ENCODE measurements at regions not wholly inside any gene's neighbourhood (a gene's known extent, or its start where the extent isn't known, plus 50 kb on each side); places are given as distances from the start of the nearest gene placed in this dataset.

- H3K27ac ChIP-seq, result no peak overlapping the region
- peak; percentile 50 for DNase-seq
- H3K4me3 ChIP-seq (ENCODE audit: low read depth, low read length), result no peak overlapping the region
- no peaks in the 10 kb centered on the region for H3K36me3 ChIP-seq (replicated peaks)
- TF ChIP-seq, protein P1, sequence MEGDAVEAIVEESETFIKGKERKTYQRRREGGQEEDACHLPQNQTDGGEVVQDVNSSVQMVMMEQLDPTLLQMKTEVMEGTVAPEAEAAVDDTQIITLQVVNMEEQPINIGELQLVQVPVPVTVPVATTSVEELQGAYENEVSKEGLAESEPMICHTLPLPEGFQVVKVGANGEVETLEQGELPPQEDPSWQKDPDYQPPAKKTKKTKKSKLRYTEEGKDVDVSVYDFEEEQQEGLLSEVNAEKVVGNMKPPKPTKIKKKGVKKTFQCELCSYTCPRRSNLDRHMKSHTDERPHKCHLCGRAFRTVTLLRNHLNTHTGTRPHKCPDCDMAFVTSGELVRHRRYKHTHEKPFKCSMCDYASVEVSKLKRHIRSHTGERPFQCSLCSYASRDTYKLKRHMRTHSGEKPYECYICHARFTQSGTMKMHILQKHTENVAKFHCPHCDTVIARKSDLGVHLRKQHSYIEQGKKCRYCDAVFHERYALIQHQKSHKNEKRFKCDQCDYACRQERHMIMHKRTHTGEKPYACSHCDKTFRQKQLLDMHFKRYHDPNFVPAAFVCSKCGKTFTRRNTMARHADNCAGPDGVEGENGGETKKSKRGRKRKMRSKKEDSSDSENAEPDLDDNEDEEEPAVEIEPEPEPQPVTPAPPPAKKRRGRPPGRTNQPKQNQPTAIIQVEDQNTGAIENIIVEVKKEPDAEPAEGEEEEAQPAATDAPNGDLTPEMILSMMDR (IDR thresholded peaks at IDR 0.05; ENCODE audit: low read depth, low read length, missing control alignments), result no peak
- in situ Hi-C loops (cut with HindIII; ENCODE audit: low pct_ligation_motif_present, low sequenced_read_pairs), result loop anchor here (25.0 kb wide), 1 partner anchor 176 kb away; no protein-coding TSS in a partner anchor
- no peaks in the 10 kb centered on the region for H3K27me3 ChIP-seq (replicated peaks)
Measured at GRCh38 chr20:4087923-4088322, 60.7 kb upstream of the SMOX start.

- TF ChIP-seq, protein P1 (IDR thresholded peaks at IDR 0.05; ENCODE audit: low read depth, low read length, missing control alignments), result no peak
Measured at GRCh38 chr20:4086771-4087687, 61.6 kb upstream of the SMOX start.

GRCh38 chr20:4084721-4085120 lies 63.9 kb upstream of the SMOX start:
- no peak overlapping the region for H3K4me3 ChIP-seq (ENCODE audit: low read depth, low read length)
- in situ Hi-C loops (cut with HindIII; ENCODE audit: low pct_ligation_motif_present, low sequenced_read_pairs), result loop anchor here (25.0 kb wide), 1 partner anchor 172 kb away; no protein-coding TSS in a partner anchor

More at GRCh38 chr20:4086771-4087687, 61.6 kb upstream of the SMOX start:
- no peaks in the 10 kb centered on the region for H3K36me3 ChIP-seq (replicated peaks)
- H3K27me3 ChIP-seq (replicated peaks), result no peaks in the 10 kb centered on the region
- H3K4me3 ChIP-seq (ENCODE audit: low read depth, low read length), result no peak overlapping the region
- in situ Hi-C loops (cut with HindIII; ENCODE audit: low pct_ligation_motif_present, low sequenced_read_pairs), result loop anchor here (25.0 kb wide), 1 partner anchor 175 kb away; no protein-coding TSS in a partner anchor
- DNase-seq, result no peak
- H3K27ac ChIP-seq, result no peak overlapping the region

GRCh38 chr20:4084096-4084495 lies 64.5 kb upstream of the SMOX start:
- no peak overlapping the region for H3K4me3 ChIP-seq (ENCODE audit: low read depth, low read length)
- H3K27ac ChIP-seq, result no peak overlapping the region
- no peak for DNase-seq
- no peaks in the 10 kb centered on the region for H3K27me3 ChIP-seq (replicated peaks)
- in situ Hi-C loops (cut with HindIII; ENCODE audit: low pct_ligation_motif_present, low sequenced_read_pairs), result loop anchor here (25.0 kb wide), 1 partner anchor 172 kb away; no protein-coding TSS in a partner anchor
- TF ChIP-seq, protein P1 (IDR thresholded peaks at IDR 0.05; ENCODE audit: low read depth, low read length, missing control alignments), result no peak
- H3K36me3 ChIP-seq (replicated peaks), result no peaks in the 10 kb centered on the region

More at GRCh38 chr20:4084721-4085120, 63.9 kb upstream of the SMOX start:
- TF ChIP-seq, protein P1 (IDR thresholded peaks at IDR 0.05; ENCODE audit: low read depth, low read length, missing control alignments), result no peak
- DNase-seq, result no peak
- Histone ChIP-seq H3K36me3 (replicated peaks) (no peaks in the 10 kb centered on the region), H3K27me3 (replicated peaks) (no peaks in the 10 kb centered on the region), H3K27ac (no peak overlapping the region)

GRCh38 chr20:4083098-4083865 lies 65.3 kb upstream of the SMOX start:
- Histone ChIP-seq H3K27me3 (replicated peaks) (no peaks in the 10 kb centered on the region), H3K27ac (peak overlapping the region; percentile 55), H3K36me3 (replicated peaks) (no peaks in the 10 kb centered on the region), H3K4me3 (ENCODE audit: low read depth, low read length) (no peak overlapping the region)
- no peak for DNase-seq
- in situ Hi-C loops (cut with HindIII; ENCODE audit: low pct_ligation_motif_present, low sequenced_read_pairs), result loop anchor here (25.0 kb wide), 1 partner anchor 171 kb away; no protein-coding TSS in a partner anchor
- TF ChIP-seq, protein P1 (IDR thresholded peaks at IDR 0.05; ENCODE audit: low read depth, low read length, missing control alignments), result no peak

Measured in brain microvascular endothelial cell (primary cell).